T follicular helper cell (primary cell): ENCODE measurements at regions not wholly inside any gene's neighbourhood (a gene's known extent, or its start where the extent isn't known, plus 50 kb on each side); places are given as distances from the start of the nearest gene placed in this dataset.

Experiments
- DNase-seq: peaks from one replicate; pipeline ENCODE4 v3.0.0-alpha.2; 2020; ENCODE audit warnings: low read depth

GRCh38 chr7:11895337-11895736 lies 63.3 kb upstream of the THSD7A start:
- no peak for DNase-seq

- no peak for DNase-seq
Observed at GRCh38 chr7:11896663-11897062, 64.7 kb upstream of the THSD7A start.

GRCh38 chr7:11899247-11899646 lies 67.2 kb upstream of the THSD7A start:
- no peak for DNase-seq

GRCh38 chr7:11910253-11910652 lies 78.3 kb upstream of the THSD7A start:
- no peak for DNase-seq

- no peak for DNase-seq
Observed at GRCh38 chr7:11911900-11912299, 79.9 kb upstream of the THSD7A start.

- DNase-seq: no peak
Observed at GRCh38 chr7:11914645-11915044, 82.6 kb upstream of the THSD7A start.

- DNase-seq: no peak
Observed at GRCh38 chr7:11923376-11923930, 91.5 kb upstream of the THSD7A start.

GRCh38 chr7:11931307-11931706 lies 99.3 kb upstream of the THSD7A start:
- no peak for DNase-seq

- no peak for DNase-seq
Observed at GRCh38 chr7:11934796-11935195, 102.8 kb upstream of the THSD7A start.

GRCh38 chr7:11935905-11936304 lies 103.9 kb upstream of the THSD7A start:
- DNase-seq: no peak

GRCh38 chr7:11946794-11947193 lies 114.8 kb upstream of the THSD7A start:
- DNase-seq: no peak

GRCh38 chr7:11950281-11950680 lies 118.3 kb upstream of the THSD7A start:
- DNase-seq: no peak

- no peak for DNase-seq
Observed at GRCh38 chr7:11950942-11951341, 118.9 kb upstream of the THSD7A start.

GRCh38 chr7:11951909-11952308 lies 119.9 kb upstream of the THSD7A start:
- DNase-seq: no peak

GRCh38 chr7:11952972-11953371 lies 121.0 kb upstream of the THSD7A start:
- no peak for DNase-seq

GRCh38 chr7:11956991-11957390 lies 125.0 kb upstream of the THSD7A start:
- no peak for DNase-seq

- no peak for DNase-seq
Observed at GRCh38 chr7:11957956-11958355, 126.0 kb upstream of the THSD7A start.

- no peak for DNase-seq
Observed at GRCh38 chr7:11959121-11959520, 127.1 kb upstream of the THSD7A start.

GRCh38 chr7:11960621-11961020 lies 128.6 kb upstream of the THSD7A start:
- no peak for DNase-seq

- no peak for DNase-seq
Observed at GRCh38 chr7:11969643-11970042, 137.6 kb upstream of the THSD7A start.

GRCh38 chr7:11970132-11970531 lies 138.1 kb upstream of the THSD7A start:
- DNase-seq: no peak

- DNase-seq: no peak
Observed at GRCh38 chr7:11985376-11985775, 153.4 kb upstream of the THSD7A start.

GRCh38 chr7:11985971-11986370 lies 154.0 kb upstream of the THSD7A start:
- DNase-seq: no peak

GRCh38 chr7:11988186-11988585 lies 156.2 kb upstream of the THSD7A start:
- no peak for DNase-seq

GRCh38 chr7:12002428-12002827 lies 170.4 kb upstream of the THSD7A start:
- no peak for DNase-seq
